Liver (tissue), 8 donors: ENCODE measurements at regions not wholly inside any gene's neighbourhood (a gene's known extent, or its start where the extent isn't known, plus 50 kb on each side); places are given as distances from the start of the nearest gene placed in this dataset.

Experiments
- DNase-seq: peaks from one replicate; pipeline ENCODE4 v3.0.0-alpha.2; 2017; ENCODE audit warnings: low spot score
- H3K27ac ChIP-seq, 2 donors: one replicate each; pipeline ENCODE4 v1.7.0; 2013; ENCODE audit warnings: inconsistent platforms in 2 of 2, low read length in 2 of 2, control low read depth in 1 of 2, low read depth in 1 of 2, mild to moderate bottlenecking in 1 of 2
- H3K27me3 ChIP-seq, 4 donors: one replicate each; pipeline versions ENCODE4 v1.6.1 to v1.7.0; 2013; ENCODE audit warnings: low read length in 3 of 4, inconsistent platforms in 1 of 4, mild to moderate bottlenecking in 1 of 4, moderate library complexity in 1 of 4; ENCODE audit not compliant: control insufficient read depth in 4 of 4, insufficient read depth in 4 of 4
- H3K36me3 ChIP-seq, 4 donors: one replicate each; pipeline versions ENCODE4 v1.6.1 to v1.7.0; 2013; ENCODE audit warnings: low read length in 3 of 4, mild to moderate bottlenecking in 3 of 4, low read depth in 1 of 4, moderate library complexity in 1 of 4; ENCODE audit not compliant: control insufficient read depth in 4 of 4, insufficient read depth in 3 of 4
- H3K4me1 ChIP-seq, 4 donors: one replicate each; pipeline versions ENCODE4 v1.6.1 to v1.7.0; 2013; ENCODE audit warnings: low read length in 3 of 4, mild to moderate bottlenecking in 3 of 4, moderate library complexity in 1 of 4; ENCODE audit not compliant: control insufficient read depth in 4 of 4, insufficient read depth in 4 of 4
- H3K4me3 ChIP-seq, 3 donors: one replicate each; pipeline versions ENCODE4 v1.6.1 to v1.7.0; 2013; ENCODE audit warnings: low read length in 3 of 3, control low read depth in 1 of 3, low read depth in 1 of 3, mild to moderate bottlenecking in 1 of 3
- H3K9ac ChIP-seq, 2 donors: one replicate each; pipeline ENCODE4 v1.7.0; 2013; ENCODE audit warnings: low read length in 2 of 2, mild to moderate bottlenecking in 2 of 2, moderate library complexity in 2 of 2, control low read depth in 1 of 2, low read depth in 1 of 2
- H3K9me3 ChIP-seq, 4 donors: one replicate each; pipeline versions ENCODE4 v1.6.1 to v1.7.0; 2013; ENCODE audit warnings: low read length in 3 of 4; ENCODE audit not compliant: control insufficient read depth in 4 of 4
- ATF3 ChIP-seq: IDR thresholded peaks from 2 replicates; pipeline ENCODE4 v1.6.1; 2016; ENCODE audit warnings: antibody characterized with exemption
- CTCF ChIP-seq: fragments of 150-350 bp; IDR thresholded peaks from 2 replicates; pipeline ENCODE4 v1.5.1; 2017; ENCODE audit warnings: improper control_type of control experiment, low read depth, low read length; ENCODE audit not compliant: missing input control
- EGR1 ChIP-seq, 2 donors: IDR thresholded peaks; 2 replicates each; pipeline ENCODE4 v1.6.1; 2016 to 2018; ENCODE audit warnings: antibody characterized with exemption in 2 of 2, low read depth in 2 of 2
- FOXA1 ChIP-seq: IDR thresholded peaks from 2 replicates; pipeline ENCODE4 v1.6.1; 2016; ENCODE audit warnings: antibody characterized with exemption
- FOXA2 ChIP-seq: IDR thresholded peaks from 2 replicates; pipeline ENCODE4 v1.6.1; 2016; ENCODE audit warnings: antibody characterized with exemption
- GABPA ChIP-seq, 2 donors: IDR thresholded peaks in 1 of 2; conservative IDR thresholded peaks in 1 of 2; 2 replicates each; pipeline ENCODE4 v1.6.1; 2016; ENCODE audit warnings: antibody characterized with exemption in 2 of 2, mild to moderate bottlenecking in 1 of 2, moderate library complexity in 1 of 2
- HNF4A ChIP-seq, 2 donors: conservative IDR thresholded peaks; 2 replicates each; pipeline ENCODE4 v1.6.1; 2016; ENCODE audit warnings: antibody characterized with exemption in 2 of 2, mild to moderate bottlenecking in 2 of 2
- HNF4G ChIP-seq: IDR thresholded peaks from 2 replicates; pipeline ENCODE4 v1.6.1; 2016; ENCODE audit warnings: antibody characterized with exemption
- JUND ChIP-seq, 2 donors: IDR thresholded peaks; 2 replicates each; pipeline ENCODE4 v1.6.1; 2016; ENCODE audit warnings: antibody characterized with exemption in 2 of 2
- NR2F2 ChIP-seq: IDR thresholded peaks from 2 replicates; pipeline ENCODE4 v1.6.1; 2016; ENCODE audit warnings: antibody characterized with exemption
- RAD21 ChIP-seq, 2 donors: IDR thresholded peaks; 2 replicates each; pipeline ENCODE4 v1.6.1; 2016; ENCODE audit warnings: antibody characterized with exemption in 2 of 2, mild to moderate bottlenecking in 2 of 2
- SP1 ChIP-seq: IDR thresholded peaks from 2 replicates; pipeline ENCODE4 v1.6.1; 2018; ENCODE audit warnings: antibody characterized with exemption, mild to moderate bottlenecking
- TAF1 ChIP-seq: conservative IDR thresholded peaks from 2 replicates; pipeline ENCODE4 v1.6.1; 2016; ENCODE audit warnings: antibody characterized with exemption, mild to moderate bottlenecking
- YY1 ChIP-seq: IDR thresholded peaks from 2 replicates; pipeline ENCODE4 v1.6.1; 2016; ENCODE audit warnings: antibody characterized with exemption, mild to moderate bottlenecking
- WGBS: extraction: QIAGEN DNeasy Blood & Tissue Kit; methylation state at CpG from one replicate; pipeline ENCODE4 v1.1.7; 2013; 5-methylcytosine and 5-hydroxymethylcytosine counted together
- TF ChIP-seq, protein P1 (sequence below): IDR thresholded peaks from 2 replicates; pipeline ENCODE4 v1.6.1; 2016; ENCODE audit warnings: antibody characterized with exemption
- TF ChIP-seq, protein P2 (sequence below): IDR thresholded peaks from 2 replicates; pipeline ENCODE4 v1.6.1; 2016; ENCODE audit warnings: antibody characterized with exemption, mild to moderate bottlenecking
- TF ChIP-seq, protein P3 (sequence below): IDR thresholded peaks from 2 replicates; pipeline ENCODE4 v1.6.1; 2016; ENCODE audit warnings: antibody characterized with exemption
- donor health status: healthy.
- donor health status: healthy.
- donor health status: healthy.
- donor health status: healthy.
- donor health status: healthy.

DNA sequence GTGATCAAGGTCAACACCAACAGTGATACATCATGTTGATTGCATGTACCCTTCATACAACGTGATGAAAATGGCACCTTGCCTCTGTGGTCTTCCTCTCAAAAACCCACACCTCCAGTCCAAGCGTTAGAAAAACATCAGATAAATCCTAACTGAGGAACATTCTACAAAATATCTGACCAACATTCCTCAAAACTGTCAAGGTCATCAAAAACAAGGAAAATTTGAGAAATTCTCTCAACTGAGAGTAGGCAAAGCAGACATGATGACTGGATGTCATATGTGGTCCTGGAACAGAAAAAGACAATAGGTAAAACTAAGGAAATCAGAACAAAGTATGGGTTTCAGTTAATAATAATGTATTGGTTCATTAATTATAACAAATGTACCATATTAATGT is 64.0 kb upstream of the POU2AF1 start:
- no peaks in the 10 kb centered on the region for H3K27me3 ChIP-seq
- WGBS = 68% methylated on average over 2 of the region's 2 CpGs
- no peak overlapping the region for H3K4me3 ChIP-seq
- no peak overlapping the region for H3K27ac ChIP-seq
- no peak for DNase-seq
- H3K9ac ChIP-seq = no peak overlapping the region
- H3K36me3 ChIP-seq = no peaks in the 10 kb centered on the region
- H3K4me1 ChIP-seq = no peaks in the 10 kb centered on the region
- no peaks in the 10 kb centered on the region for H3K9me3 ChIP-seq
- TF ChIP-seq RAD21 (IDR thresholded peaks at IDR 0.05) (no peak), FOXA1 (no peak), NR2F2 (no peak), GABPA (IDR thresholded peaks at IDR 0.05 in 1 of 2, conservative IDR thresholded peaks at IDR 0.05 in 1 of 2) (no peak), YY1 (no peak), FOXA2 (no peak), HNF4G (no peak), TAF1 (no peak), CTCF (no peak), HNF4A (conservative IDR thresholded peaks at IDR 0.05) (no peak), JUND (IDR thresholded peaks at IDR 0.05) (no peak), SP1 (no peak)
- TF ChIP-seq, protein P1, sequence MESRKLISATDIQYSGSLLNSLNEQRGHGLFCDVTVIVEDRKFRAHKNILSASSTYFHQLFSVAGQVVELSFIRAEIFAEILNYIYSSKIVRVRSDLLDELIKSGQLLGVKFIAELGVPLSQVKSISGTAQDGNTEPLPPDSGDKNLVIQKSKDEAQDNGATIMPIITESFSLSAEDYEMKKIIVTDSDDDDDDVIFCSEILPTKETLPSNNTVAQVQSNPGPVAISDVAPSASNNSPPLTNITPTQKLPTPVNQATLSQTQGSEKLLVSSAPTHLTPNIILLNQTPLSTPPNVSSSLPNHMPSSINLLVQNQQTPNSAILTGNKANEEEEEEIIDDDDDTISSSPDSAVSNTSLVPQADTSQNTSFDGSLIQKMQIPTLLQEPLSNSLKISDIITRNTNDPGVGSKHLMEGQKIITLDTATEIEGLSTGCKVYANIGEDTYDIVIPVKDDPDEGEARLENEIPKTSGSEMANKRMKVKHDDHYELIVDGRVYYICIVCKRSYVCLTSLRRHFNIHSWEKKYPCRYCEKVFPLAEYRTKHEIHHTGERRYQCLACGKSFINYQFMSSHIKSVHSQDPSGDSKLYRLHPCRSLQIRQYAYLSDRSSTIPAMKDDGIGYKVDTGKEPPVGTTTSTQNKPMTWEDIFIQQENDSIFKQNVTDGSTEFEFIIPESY = no peak
- TF ChIP-seq, protein P2, sequence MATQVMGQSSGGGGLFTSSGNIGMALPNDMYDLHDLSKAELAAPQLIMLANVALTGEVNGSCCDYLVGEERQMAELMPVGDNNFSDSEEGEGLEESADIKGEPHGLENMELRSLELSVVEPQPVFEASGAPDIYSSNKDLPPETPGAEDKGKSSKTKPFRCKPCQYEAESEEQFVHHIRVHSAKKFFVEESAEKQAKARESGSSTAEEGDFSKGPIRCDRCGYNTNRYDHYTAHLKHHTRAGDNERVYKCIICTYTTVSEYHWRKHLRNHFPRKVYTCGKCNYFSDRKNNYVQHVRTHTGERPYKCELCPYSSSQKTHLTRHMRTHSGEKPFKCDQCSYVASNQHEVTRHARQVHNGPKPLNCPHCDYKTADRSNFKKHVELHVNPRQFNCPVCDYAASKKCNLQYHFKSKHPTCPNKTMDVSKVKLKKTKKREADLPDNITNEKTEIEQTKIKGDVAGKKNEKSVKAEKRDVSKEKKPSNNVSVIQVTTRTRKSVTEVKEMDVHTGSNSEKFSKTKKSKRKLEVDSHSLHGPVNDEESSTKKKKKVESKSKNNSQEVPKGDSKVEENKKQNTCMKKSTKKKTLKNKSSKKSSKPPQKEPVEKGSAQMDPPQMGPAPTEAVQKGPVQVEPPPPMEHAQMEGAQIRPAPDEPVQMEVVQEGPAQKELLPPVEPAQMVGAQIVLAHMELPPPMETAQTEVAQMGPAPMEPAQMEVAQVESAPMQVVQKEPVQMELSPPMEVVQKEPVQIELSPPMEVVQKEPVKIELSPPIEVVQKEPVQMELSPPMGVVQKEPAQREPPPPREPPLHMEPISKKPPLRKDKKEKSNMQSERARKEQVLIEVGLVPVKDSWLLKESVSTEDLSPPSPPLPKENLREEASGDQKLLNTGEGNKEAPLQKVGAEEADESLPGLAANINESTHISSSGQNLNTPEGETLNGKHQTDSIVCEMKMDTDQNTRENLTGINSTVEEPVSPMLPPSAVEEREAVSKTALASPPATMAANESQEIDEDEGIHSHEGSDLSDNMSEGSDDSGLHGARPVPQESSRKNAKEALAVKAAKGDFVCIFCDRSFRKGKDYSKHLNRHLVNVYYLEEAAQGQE = no peak

DNA sequence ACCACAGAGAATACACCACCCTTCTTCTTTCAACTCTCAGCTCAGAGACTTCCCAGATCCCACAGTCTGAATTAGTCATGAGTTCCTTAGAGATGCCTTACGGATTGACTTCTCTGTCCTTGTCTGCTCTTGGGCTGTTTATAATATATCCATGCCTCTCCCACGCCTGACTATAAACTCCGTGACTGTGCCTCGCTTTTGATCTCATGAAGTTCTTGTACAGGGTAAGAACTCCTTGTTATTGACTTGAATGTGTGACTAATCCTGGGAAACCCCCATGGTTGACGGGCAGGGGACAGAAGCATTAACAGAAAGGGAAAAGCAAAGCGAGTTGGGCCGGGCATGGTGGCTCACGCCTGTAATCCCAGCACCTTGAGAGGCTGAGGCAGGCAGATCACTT is 62.4 kb upstream of the POU2AF1 start:
- Histone ChIP-seq H3K9ac (no peak overlapping the region), H3K9me3 (no peaks in the 10 kb centered on the region), H3K36me3 (no peaks in the 10 kb centered on the region), H3K27ac (no peak overlapping the region), H3K4me1 (no peaks in the 10 kb centered on the region), H3K4me3 (no peak overlapping the region), H3K27me3 (no peaks in the 10 kb centered on the region)
- TF ChIP-seq, protein P1 = no peak
- no peak for TF ChIP-seq HNF4G
- no peak for TF ChIP-seq FOXA1
- TF ChIP-seq HNF4A (conservative IDR thresholded peaks at IDR 0.05) = no peak
- TF ChIP-seq TAF1 = no peak
- TF ChIP-seq, protein P2 = no peak
- TF ChIP-seq NR2F2 = no peak
- no peak for TF ChIP-seq RAD21 (IDR thresholded peaks at IDR 0.05)
- no peak for TF ChIP-seq YY1
- no peak for TF ChIP-seq GABPA (IDR thresholded peaks at IDR 0.05 in 1 of 2, conservative IDR thresholded peaks at IDR 0.05 in 1 of 2)
- no peak for TF ChIP-seq ATF3
- no peak for TF ChIP-seq EGR1 (IDR thresholded peaks at IDR 0.05; ENCODE audit: low read depth in 2 of 2)
- no peak for TF ChIP-seq FOXA2
- TF ChIP-seq, protein P3, sequence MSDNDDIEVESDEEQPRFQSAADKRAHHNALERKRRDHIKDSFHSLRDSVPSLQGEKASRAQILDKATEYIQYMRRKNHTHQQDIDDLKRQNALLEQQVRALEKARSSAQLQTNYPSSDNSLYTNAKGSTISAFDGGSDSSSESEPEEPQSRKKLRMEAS = no peak
- TF ChIP-seq JUND (IDR thresholded peaks at IDR 0.05) = no peak
- TF ChIP-seq SP1 = no peak
- DNase-seq = no peak
- whole genome bisulfite sequencing = 90% methylated on average over 8 of the region's 8 CpGs
